Endothelial cell of umbilical vein (primary cell): ENCODE measurements at regions not wholly inside any gene's neighbourhood (a gene's known extent, or its start where the extent isn't known, plus 50 kb on each side); places are given as distances from the start of the nearest gene placed in this dataset.

ENCODE experiments used
- BruUV-seq: library from RNA; stranded (reverse); fragments of 400-500 nt; replicated peaks from 2 replicates; lab custom pipeline; 2021; lab: Mats Ljungman, UMichigan
- CTCF ChIA-PET: fragments of 300-600, 350-600 bp; sonication (Branson Sonifier 250); formaldehyde crosslinking; loops from one replicate; lab custom pipeline; 2021; ENCODE audit warnings: antibody characterized with exemption, inconsistent platforms; lab: Charles Lee
- POLR2A ChIA-PET: fragments of 300-600, 350-600 bp; sonication (Branson Sonifier 250); formaldehyde crosslinking; loops from one replicate; lab custom pipeline; 2021; ENCODE audit warnings: antibody characterized with exemption, inconsistent platforms; lab: Charles Lee
- DNase-seq: peaks from one replicate; pipeline ENCODE4 v3.0.0-alpha.2; 2011; ENCODE audit warnings: low read depth, low spot score
- FAIRE-seq: peaks from 2 replicates; lab custom pipeline; 2011; peaks lifted over from hg19 to GRCh38; lab: Jason Lieb, UNC
- H2AFZ ChIP-seq: 2 replicates; pipeline ENCODE4 v1.6.0; 2012; ENCODE audit warnings: low read depth, low read length, control low read depth, inconsistent platforms
- H3K27ac ChIP-seq: 2 replicates; pipeline ENCODE4 v1.5.1; 2011; ENCODE audit warnings: low read depth, mild to moderate bottlenecking, control low read depth, low read length, moderate library complexity; ENCODE audit not compliant: insufficient read depth
- H3K27me3 ChIP-seq, 2 experiments: 2 replicates each; pipeline versions ENCODE4 v1.6.0 to v1.6.1; 2011; ENCODE audit warnings: low read length in 2 of 2, mixed read lengths in 1 of 2; ENCODE audit not compliant: control insufficient read depth in 2 of 2, insufficient read depth in 2 of 2
- H3K36me3 ChIP-seq, 2 experiments: 2 replicates in 1 of 2; 3 replicates in 1 of 2; pipeline ENCODE4 v1.5.1; 2011; ENCODE audit warnings: low read length in 2 of 2, mild to moderate bottlenecking in 1 of 2, moderate library complexity in 1 of 2; ENCODE audit not compliant: control insufficient read depth in 2 of 2, insufficient read depth in 2 of 2; ENCODE audit errors: extremely low read depth in 1 of 2
- H3K4me1 ChIP-seq: 3 replicates; pipeline ENCODE4 v1.5.1; 2011; ENCODE audit warnings: mild to moderate bottlenecking, low read length; ENCODE audit not compliant: control insufficient read depth, insufficient read depth; ENCODE audit errors: extremely low read depth
- H3K4me2 ChIP-seq: 2 replicates; pipeline ENCODE4 v1.6.1; 2011; ENCODE audit warnings: low read length, control low read depth, mixed read lengths; ENCODE audit not compliant: insufficient read depth
- H3K4me3 ChIP-seq, 3 experiments: fragments of 200-600 bp in 1 of 3; sonication (generic), shearing (Covaris generic) in 1 of 3; replicated peaks in 1 of 3; 2 replicates each; pipeline ENCODE4 v1.5.1; 2011 to 2016; ENCODE audit warnings: control low read depth in 3 of 3, low read length in 3 of 3, mild to moderate bottlenecking in 2 of 3, inconsistent platforms in 1 of 3, low read depth in 1 of 3, moderate library complexity in 1 of 3; ENCODE audit not compliant: insufficient read depth in 1 of 3
- H3K79me2 ChIP-seq: 2 replicates; pipeline ENCODE4 v1.6.0; 2012; ENCODE audit warnings: low read length, inconsistent platforms; ENCODE audit not compliant: control insufficient read depth, insufficient read depth
- H3K9ac ChIP-seq: replicated peaks from 2 replicates; pipeline ENCODE3; 2011; ENCODE audit warnings: low read length, control low read depth; ENCODE audit not compliant: insufficient read depth; ENCODE audit errors: extremely low read depth
- H3K9me1 ChIP-seq: replicated peaks from 3 replicates; pipeline ENCODE4 v1.6.0; 2011; ENCODE audit warnings: mild to moderate bottlenecking, low read length; ENCODE audit not compliant: control insufficient read depth, insufficient read depth; ENCODE audit errors: extremely low read depth
- H3K9me3 ChIP-seq: replicated peaks from 2 replicates; pipeline ENCODE4 v1.5.1; 2012; ENCODE audit warnings: low read length, inconsistent platforms; ENCODE audit not compliant: control insufficient read depth, insufficient read depth
- H4K20me1 ChIP-seq: replicated peaks from 2 replicates; pipeline ENCODE3; 2011; ENCODE audit warnings: mild to moderate bottlenecking, low read length; ENCODE audit not compliant: control insufficient read depth, insufficient read depth; ENCODE audit errors: extremely low read depth
- EZH2 ChIP-seq: IDR thresholded peaks from 2 replicates; pipeline ENCODE4 v1.6.1; 2012; ENCODE audit warnings: borderline replicate concordance, low read depth, mild to moderate bottlenecking, moderate library complexity, low read length, inconsistent platforms; ENCODE audit not compliant: severe bottlenecking
- FOS ChIP-seq: IDR thresholded peaks from 2 replicates; pipeline ENCODE4 v1.6.1; 2011; ENCODE audit warnings: mild to moderate bottlenecking, low read length, moderate library complexity, borderline replicate concordance; ENCODE audit not compliant: insufficient read depth
- JUN ChIP-seq: IDR thresholded peaks from 2 replicates; pipeline ENCODE4 v1.6.1; 2011; ENCODE audit warnings: borderline replicate concordance, low read depth; ENCODE audit not compliant: insufficient read length, insufficient read depth
- dilution Hi-C: fragments of 300-500 bp; cut with MboI; formaldehyde crosslinking; loops from one replicate; pipeline ENCODE4 v1.15.0; 2019; ENCODE audit warnings: low sequenced_read_pairs; ENCODE audit not compliant: extremely low pct_ligation_motif_present
- intact Hi-C: fragments of 100-400 bp; cut with micrococcal nuclease; formaldehyde crosslinking; loops from one replicate; pipeline ENCODE4 v1.10.0; 2022
- TF ChIP-seq, protein P1 (sequence below), 2 donors: IDR thresholded peaks; 1 replicate in 1 of 2; 2 replicates in 1 of 2; pipeline ENCODE4 v1.5.1; 2011; ENCODE audit warnings: low read length in 2 of 2, mild to moderate bottlenecking in 2 of 2, moderate library complexity in 2 of 2, control low read depth in 1 of 2, inconsistent platforms in 1 of 2, low read depth in 1 of 2; ENCODE audit not compliant: insufficient read depth in 1 of 2; ENCODE audit errors: extremely low read depth in 1 of 2

DNA sequence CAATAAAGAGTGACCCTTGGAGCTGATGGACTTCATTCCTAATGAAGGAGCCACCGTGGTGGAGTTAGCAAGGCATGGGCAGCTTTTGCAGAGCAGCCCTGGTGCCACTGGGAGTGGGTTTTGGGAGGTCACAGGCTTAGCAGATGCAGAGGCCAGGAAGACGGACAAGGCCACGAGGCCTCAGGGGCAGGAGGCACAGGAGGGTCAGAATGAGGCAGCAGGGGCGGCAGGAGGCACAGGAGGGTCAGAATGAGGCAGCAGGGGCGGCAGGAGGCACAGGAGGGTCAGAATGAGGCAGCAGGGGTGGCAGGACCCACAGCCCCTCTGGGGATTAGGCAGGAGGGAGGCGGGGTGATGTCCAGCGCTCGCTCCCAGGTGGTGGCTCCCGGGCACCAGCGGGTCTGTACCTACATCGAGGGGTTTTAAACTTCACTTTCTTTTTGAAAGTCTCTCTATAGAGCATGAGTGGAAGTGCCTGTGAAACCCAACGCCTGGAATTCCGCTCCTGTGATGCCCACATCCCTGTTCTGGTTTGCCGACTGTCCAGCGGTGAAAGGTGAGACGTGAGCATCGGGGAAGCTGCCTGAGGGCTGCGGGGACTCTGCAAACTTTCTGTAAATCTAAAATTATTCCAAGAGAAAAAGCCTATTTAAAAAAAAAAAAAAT, 521.6 kb downstream of the BRD1 start:
- H3K4me3 ChIP-seq, result no peak overlapping the region
- no TSS peak for BruUV-seq
- no peaks in the 10 kb centered on the region for H3K36me3 ChIP-seq
- FAIRE-seq (no peak), DNase-seq (no peak)
- POLR2A ChIA-PET, result no interaction called here
- H3K9me1 ChIP-seq, result no peaks in the 10 kb centered on the region
- H4K20me1 ChIP-seq, result no peaks in the 10 kb centered on the region
- H3K9ac ChIP-seq, result no peak overlapping the region
- no peaks in the 10 kb centered on the region for H3K4me1 ChIP-seq
- intact Hi-C loops, result loop anchor here (10.0 kb wide), 2 partner anchors 419 to 731 kb away; no protein-coding TSS in a partner anchor
- H2AFZ ChIP-seq, result no peak overlapping the region
- H3K27me3 ChIP-seq, result no peaks in the 10 kb centered on the region
- dilution Hi-C loops, result no loop called here
- TF ChIP-seq EZH2 (no peak), JUN (no peak), FOS (no peak)
- TF ChIP-seq, protein P1, sequence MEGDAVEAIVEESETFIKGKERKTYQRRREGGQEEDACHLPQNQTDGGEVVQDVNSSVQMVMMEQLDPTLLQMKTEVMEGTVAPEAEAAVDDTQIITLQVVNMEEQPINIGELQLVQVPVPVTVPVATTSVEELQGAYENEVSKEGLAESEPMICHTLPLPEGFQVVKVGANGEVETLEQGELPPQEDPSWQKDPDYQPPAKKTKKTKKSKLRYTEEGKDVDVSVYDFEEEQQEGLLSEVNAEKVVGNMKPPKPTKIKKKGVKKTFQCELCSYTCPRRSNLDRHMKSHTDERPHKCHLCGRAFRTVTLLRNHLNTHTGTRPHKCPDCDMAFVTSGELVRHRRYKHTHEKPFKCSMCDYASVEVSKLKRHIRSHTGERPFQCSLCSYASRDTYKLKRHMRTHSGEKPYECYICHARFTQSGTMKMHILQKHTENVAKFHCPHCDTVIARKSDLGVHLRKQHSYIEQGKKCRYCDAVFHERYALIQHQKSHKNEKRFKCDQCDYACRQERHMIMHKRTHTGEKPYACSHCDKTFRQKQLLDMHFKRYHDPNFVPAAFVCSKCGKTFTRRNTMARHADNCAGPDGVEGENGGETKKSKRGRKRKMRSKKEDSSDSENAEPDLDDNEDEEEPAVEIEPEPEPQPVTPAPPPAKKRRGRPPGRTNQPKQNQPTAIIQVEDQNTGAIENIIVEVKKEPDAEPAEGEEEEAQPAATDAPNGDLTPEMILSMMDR (IDR thresholded peaks at IDR 0.05; ENCODE audit: extremely low read depth in 1 of 2, insufficient read depth in 1 of 2, low read depth in 1 of 2, low read length in 2 of 2), result no peak
- H3K9me3 ChIP-seq, result no peaks in the 10 kb centered on the region
- CTCF ChIA-PET, result no interaction called here
- H3K27ac ChIP-seq, result no peak overlapping the region
- no peaks in the 10 kb centered on the region for H3K79me2 ChIP-seq
- no peak overlapping the region for H3K4me2 ChIP-seq
